HL-60 (cell line): ENCODE measurements at regions not wholly inside any gene's neighbourhood (a gene's known extent, or its start where the extent isn't known, plus 50 kb on each side); places are given as distances from the start of the nearest gene placed in this dataset.

Experiments used
- GABPA ChIP-seq: IDR thresholded peaks from 2 replicates; pipeline ENCODE4 v1.6.1; 2012; ENCODE audit warnings: low read depth
- POLR2AphosphoS5 ChIP-seq: IDR thresholded peaks from 2 replicates; pipeline ENCODE4 v1.6.1; 2012; ENCODE audit warnings: low read depth
- REST ChIP-seq: IDR thresholded peaks from 2 replicates; pipeline ENCODE4 v1.6.1; 2012; ENCODE audit warnings: low read depth; ENCODE audit not compliant: insufficient replicate concordance
- SPI1 ChIP-seq: IDR thresholded peaks from 2 replicates; pipeline ENCODE4 v1.6.1; 2012; ENCODE audit warnings: low read depth, mild to moderate bottlenecking, borderline replicate concordance
- TF ChIP-seq, protein P1 (sequence below): IDR thresholded peaks from one replicate; pipeline ENCODE4 v1.5.1; 2011; ENCODE audit warnings: low read length, control low read depth, inconsistent platforms; ENCODE audit not compliant: insufficient read depth

GRCh38 chr6:12578751-12579150, 137.8 kb upstream of the PHACTR1 start:
- TF ChIP-seq, protein P1, sequence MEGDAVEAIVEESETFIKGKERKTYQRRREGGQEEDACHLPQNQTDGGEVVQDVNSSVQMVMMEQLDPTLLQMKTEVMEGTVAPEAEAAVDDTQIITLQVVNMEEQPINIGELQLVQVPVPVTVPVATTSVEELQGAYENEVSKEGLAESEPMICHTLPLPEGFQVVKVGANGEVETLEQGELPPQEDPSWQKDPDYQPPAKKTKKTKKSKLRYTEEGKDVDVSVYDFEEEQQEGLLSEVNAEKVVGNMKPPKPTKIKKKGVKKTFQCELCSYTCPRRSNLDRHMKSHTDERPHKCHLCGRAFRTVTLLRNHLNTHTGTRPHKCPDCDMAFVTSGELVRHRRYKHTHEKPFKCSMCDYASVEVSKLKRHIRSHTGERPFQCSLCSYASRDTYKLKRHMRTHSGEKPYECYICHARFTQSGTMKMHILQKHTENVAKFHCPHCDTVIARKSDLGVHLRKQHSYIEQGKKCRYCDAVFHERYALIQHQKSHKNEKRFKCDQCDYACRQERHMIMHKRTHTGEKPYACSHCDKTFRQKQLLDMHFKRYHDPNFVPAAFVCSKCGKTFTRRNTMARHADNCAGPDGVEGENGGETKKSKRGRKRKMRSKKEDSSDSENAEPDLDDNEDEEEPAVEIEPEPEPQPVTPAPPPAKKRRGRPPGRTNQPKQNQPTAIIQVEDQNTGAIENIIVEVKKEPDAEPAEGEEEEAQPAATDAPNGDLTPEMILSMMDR: no peak
- no peak for TF ChIP-seq GABPA
- TF ChIP-seq POLR2AphosphoS5: no peak
- no peak for TF ChIP-seq REST
- TF ChIP-seq SPI1: no peak
